ENCODE measurements at regions not wholly inside any gene's neighbourhood (a gene's known extent, or its start where the extent isn't known, plus 50 kb on each side); places are given as distances from the start of the nearest gene placed in this dataset.
"Not testable (repeated sequence)": the region's sequence is repeated elsewhere in the genome, so short reads cannot be mapped to it uniquely, and the experiment has no call there.

GRCh38 chr6:132198896-132199295 is 202.4 kb downstream of the MOXD1 start:
- no peak for DNase-seq

- no peak for DNase-seq
Observed at GRCh38 chr6:132198040-132198439, 203.2 kb downstream of the MOXD1 start.

GRCh38 chr6:132194529-132194928 is 206.7 kb downstream of the MOXD1 start:
- no peak for DNase-seq

- DNase-seq = no peak
Observed at GRCh38 chr6:132192631-132193030, 208.6 kb downstream of the MOXD1 start.

GRCh38 chr6:132190815-132191175 is 210.5 kb downstream of the MOXD1 start:
- DNase-seq = no peak

- DNase-seq = no peak
Observed at GRCh38 chr6:132190097-132190814, 211.0 kb downstream of the MOXD1 start.

- DNase-seq = no peak
Observed at GRCh38 chr6:132188556-132189264, 212.6 kb downstream of the MOXD1 start.

- no peak for DNase-seq
Observed at GRCh38 chr6:132187816-132188215, 213.5 kb downstream of the MOXD1 start.

- not testable (repeated sequence) for DNase-seq
Observed at GRCh38 chr6:132184966-132185365, 216.3 kb downstream of the MOXD1 start.

- no peak for DNase-seq
Observed at GRCh38 chr6:132179955-132180354, 221.3 kb downstream of the MOXD1 start.

- DNase-seq = no peak
Observed at GRCh38 chr6:132174919-132175318, 223.7 kb upstream of the CCN2 start.

GRCh38 chr6:132168961-132169360 is 217.8 kb upstream of the CCN2 start:
- no peak for DNase-seq

- peak; percentile 15 for DNase-seq
Observed at GRCh38 chr6:132167929-132168892, 217.0 kb upstream of the CCN2 start.

GRCh38 chr6:132166526-132167051 is 215.4 kb upstream of the CCN2 start:
- DNase-seq = no peak

- DNase-seq = no peak
Observed at GRCh38 chr6:132165677-132166076, 214.5 kb upstream of the CCN2 start.

GRCh38 chr6:132161283-132161682 is 210.1 kb upstream of the CCN2 start:
- no peak for DNase-seq

- DNase-seq = no peak
Observed at GRCh38 chr6:132153221-132153898, 202.2 kb upstream of the CCN2 start.

GRCh38 chr6:132147530-132148011 is 196.4 kb upstream of the CCN2 start:
- DNase-seq = no peak

GRCh38 chr6:132144456-132144855 is 193.3 kb upstream of the CCN2 start:
- DNase-seq = no peak

GRCh38 chr6:132143258-132143657 is 192.1 kb upstream of the CCN2 start:
- DNase-seq = no peak

- DNase-seq = no peak
Observed at GRCh38 chr6:132142768-132143167, 191.6 kb upstream of the CCN2 start.

- no peak for DNase-seq
Observed at GRCh38 chr6:132142308-132142707, 191.1 kb upstream of the CCN2 start.

Data from NCI-H1048 (cell line).